AG04450 (cell line): ENCODE measurements at regions not wholly inside any gene's neighbourhood (a gene's known extent, or its start where the extent isn't known, plus 50 kb on each side); places are given as distances from the start of the nearest gene placed in this dataset.

Experiments
- CTCF ChIA-PET: fragments of 300-600, 350-600 bp; formaldehyde crosslinking; extraction: SDS; loops from one replicate; lab custom pipeline; 2022; ENCODE audit warnings: antibody characterized with exemption, inconsistent platforms; lab: Charles Lee
- POLR2A ChIA-PET: fragments of 350-600 bp; formaldehyde crosslinking; extraction: SDS; loops from one replicate; lab custom pipeline; 2021; ENCODE audit warnings: antibody characterized with exemption, inconsistent platforms; lab: Yijun Ruan, JAX
- DNase-seq: peaks from one replicate; pipeline ENCODE4 v3.0.0-alpha.2; 2011; ENCODE audit warnings: low read depth, low spot score
- H3K27ac ChIP-seq: one replicate; pipeline ENCODE4 v1.5.1; 2012; ENCODE audit warnings: low read depth, low read length, control low read depth
- H3K27me3 ChIP-seq: one replicate; pipeline ENCODE4 v1.6.0; 2012; ENCODE audit warnings: low read length; ENCODE audit not compliant: control insufficient read depth, insufficient read depth
- H3K4me3 ChIP-seq: 2 replicates; pipeline ENCODE4 v1.5.1; 2011; ENCODE audit warnings: mild to moderate bottlenecking, low read depth, low read length, control low read depth
- H3K9me3 ChIP-seq: 2 replicates; pipeline ENCODE4 v1.5.1; 2012; ENCODE audit warnings: low read length; ENCODE audit not compliant: control insufficient read depth, insufficient read depth
- CTCF ChIP-seq: IDR thresholded peaks from 2 replicates; pipeline ENCODE4 v1.5.1; 2011; ENCODE audit warnings: low read depth, low read length, control low read depth, inconsistent platforms

- no peak for DNase-seq
- no peak overlapping the region for H3K27ac ChIP-seq
- TF ChIP-seq CTCF: no peak
- POLR2A ChIA-PET: no interaction called here
- no peak overlapping the region for H3K4me3 ChIP-seq
- CTCF ChIA-PET: interaction anchor here (1.0 kb wide), 2 partner anchors 33 to 57 kb away, joined by 3 to 5 read pairs; no protein-coding TSS in a partner anchor
- no peaks in the 10 kb centered on the region for H3K27me3 ChIP-seq
- no peaks in the 10 kb centered on the region for H3K9me3 ChIP-seq
Measured at GRCh38 chr12:24746006-24746671, 202.8 kb downstream of the BCAT1 start.

- Histone ChIP-seq H3K9me3 (peaks cover 3% of the 10 kb centered on the region; the same call in 1 of the 2 replicates), H3K27me3 (no peaks in the 10 kb centered on the region), H3K27ac (no peak overlapping the region), H3K4me3 (no peak overlapping the region)
- ChIA-PET POLR2A (no interaction called here), CTCF (no interaction called here)
- no peak for TF ChIP-seq CTCF
- DNase-seq: no peak
Measured at GRCh38 chr12:24743941-24744793, 204.7 kb downstream of the BCAT1 start.

GRCh38 chr12:24742378-24742777, 206.5 kb downstream of the BCAT1 start:
- TF ChIP-seq CTCF: no peak
- H3K27ac ChIP-seq: no peak overlapping the region
- ChIA-PET POLR2A (no interaction called here), CTCF (no interaction called here)
- no peaks in the 10 kb centered on the region for H3K27me3 ChIP-seq
- DNase-seq: no peak
- H3K4me3 ChIP-seq: no peak overlapping the region
- H3K9me3 ChIP-seq: peaks cover 3% of the 10 kb centered on the region; the same call in 1 of the 2 replicates

- no peak overlapping the region for H3K27ac ChIP-seq
- no peak overlapping the region for H3K4me3 ChIP-seq
- no peaks in the 10 kb centered on the region for H3K27me3 ChIP-seq
- no peak for TF ChIP-seq CTCF
- ChIA-PET POLR2A (no interaction called here), CTCF (no interaction called here)
- no peak for DNase-seq
- H3K9me3 ChIP-seq: peaks cover 3% of the 10 kb centered on the region; the same call in 1 of the 2 replicates
Measured at GRCh38 chr12:24741216-24741615, 207.7 kb downstream of the BCAT1 start.
